ENCODE measurements at regions not wholly inside any gene's neighbourhood (a gene's known extent, or its start where the extent isn't known, plus 50 kb on each side); places are given as distances from the start of the nearest gene placed in this dataset.

- H3K9me3 ChIP-seq (ENCODE audit: insufficient read depth in 2 of 2, low read depth in 1 of 2, low read length in 1 of 2): no peaks in the 10 kb centered on the region
- no peak for FAIRE-seq
- H4K20me1 ChIP-seq (replicated peaks in 1 of 2; ENCODE audit: control insufficient read depth in 1 of 2, insufficient read depth in 2 of 2, low read length in 2 of 2): peaks cover 2 to 5% of the 10 kb centered on the region in 2 experiments
- peaks cover 5 to 16% (median 11%) of the 10 kb centered on the region in 4 experiments for H3K27me3 ChIP-seq (replicated peaks in 1 of 4; ENCODE audit: control insufficient read depth in 3 of 4, extremely low read depth in 1 of 4, insufficient read depth in 3 of 4, low read length in 3 of 4)
- H2AFZ ChIP-seq (ENCODE audit: low read length): no peak overlapping the region
- no peaks in the 10 kb centered on the region for H3K23me2 ChIP-seq (ENCODE audit: low read depth, low read length)
- no peak overlapping the region for H2AK5ac ChIP-seq (ENCODE audit: low read depth, low read length)
- CTCF ChIA-PET (ENCODE audit: partially characterized antibody): no interaction called here
- no peak overlapping the region for H2BK20ac ChIP-seq (ENCODE audit: low read length)
- no peak overlapping the region for H2BK12ac ChIP-seq (ENCODE audit: low read depth, low read length)
- H4K91ac ChIP-seq (replicated peaks; ENCODE audit: insufficient read length, low read length): no peak overlapping the region
- 86% methylated on average over 3 of the region's 3 CpGs; no CpG with 5 or more reads in 1 of the 2 experiments for WGBS, 2 experiments (ENCODE audit: extremely low coverage in 1 of 2, insufficient coverage in 1 of 2, insufficient read length in 1 of 2, insufficient replicate concordance in 2 of 2, low coverage in 1 of 2, low lambda C conversion rate in 2 of 2, missing lambda C conversion rate in 1 of 2)
- no peak overlapping the region for H3K9ac ChIP-seq (replicated peaks in 1 of 4; ENCODE audit: extremely low read depth in 1 of 4, low read depth in 3 of 4, low read length in 3 of 4)
- H3K79me2 ChIP-seq (ENCODE audit: control insufficient read depth in 1 of 2, insufficient read depth in 2 of 2, low read length in 2 of 2): no peaks in the 10 kb centered on the region
- H3K4me3 ChIP-seq (ENCODE audit: extremely low read depth in 1 of 4, insufficient read depth in 2 of 4, low read depth in 3 of 4, low read length in 4 of 4): no peak overlapping the region
- H3K4me1 ChIP-seq (replicated peaks in 1 of 4; ENCODE audit: control insufficient read depth in 3 of 4, insufficient read depth in 4 of 4, low read length in 3 of 4): no peaks in the 10 kb centered on the region
- no peak overlapping the region for H2BK15ac ChIP-seq (ENCODE audit: low read length)
- H3K23ac ChIP-seq (ENCODE audit: insufficient read length): no peak overlapping the region
- H3K27ac ChIP-seq (ENCODE audit: low read depth, low read length): no peak overlapping the region
- H3K4me2 ChIP-seq (ENCODE audit: insufficient read depth in 1 of 2, low read depth in 2 of 2, low read length in 2 of 2): no peak overlapping the region
- no peak overlapping the region for H2BK5ac ChIP-seq (ENCODE audit: low read depth, low read length)
- H4K8ac ChIP-seq (ENCODE audit: extremely low read depth, insufficient read depth, low read length): no peak overlapping the region
- no peaks in the 10 kb centered on the region for H3K79me1 ChIP-seq (ENCODE audit: low read depth, low read length)
- no peak overlapping the region for H4K5ac ChIP-seq (ENCODE audit: insufficient read length, low read depth, low read length)
- DNase-seq (ENCODE audit: low read depth in 1 of 2, low spot score in 2 of 2): no peak
- H2BK120ac ChIP-seq (replicated peaks; ENCODE audit: low read depth, low read length): no peak overlapping the region
- POLR2A ChIA-PET (ENCODE audit: partially characterized antibody): no interaction called here
- H3K56ac ChIP-seq (replicated peaks; ENCODE audit: insufficient read length, low read depth, low read length): no peak overlapping the region
- H3K4ac ChIP-seq (replicated peaks; ENCODE audit: insufficient read length, low read depth, low read length): no peak overlapping the region
- H3K36me3 ChIP-seq (ENCODE audit: control insufficient read depth in 2 of 4, insufficient read depth in 4 of 4, low read length in 3 of 4): no peaks in the 10 kb centered on the region; a peak in 1 of 8 replicates
- no peak overlapping the region for H3K18ac ChIP-seq (ENCODE audit: extremely low read depth, low read length)
- H3K14ac ChIP-seq (ENCODE audit: insufficient read length): no peak overlapping the region
- TF ChIP-seq CHD2 (IDR thresholded peaks at IDR 0.05; ENCODE audit: low read length): no peak
- no peak for TF ChIP-seq MAFK (IDR thresholded peaks at IDR 0.05; ENCODE audit: low read depth, low read length)
- no peak for TF ChIP-seq HDAC2 (IDR thresholded peaks at IDR 0.05; ENCODE audit: borderline replicate concordance in 1 of 2, low read depth in 2 of 2, low read length in 2 of 2)
- no peak for TF ChIP-seq CTBP2 (IDR thresholded peaks at IDR 0.05; ENCODE audit: borderline replicate concordance, insufficient read depth, insufficient read length, low read length)
- TF ChIP-seq SUZ12 (IDR thresholded peaks at IDR 0.05; ENCODE audit: low read length): no peak
- TF ChIP-seq SAP30 (IDR thresholded peaks at IDR 0.05; ENCODE audit: insufficient read depth, insufficient replicate concordance, low read length): no peak
- TF ChIP-seq ZNF274 (IDR thresholded peaks at IDR 0.05; ENCODE audit: borderline replicate concordance, extremely low read depth, low read length): no peak
- TF ChIP-seq FOSL1 (IDR thresholded peaks at IDR 0.05; ENCODE audit: insufficient read depth, low read depth, low read length): no peak
- TF ChIP-seq CBX8 (IDR thresholded peaks at IDR 0.05; ENCODE audit: borderline replicate concordance, low read depth, low read length): no peak
- no peak for TF ChIP-seq BACH1 (IDR thresholded peaks at IDR 0.05; ENCODE audit: low read length)
- no peak for TF ChIP-seq TCF12 (IDR thresholded peaks at IDR 0.05; ENCODE audit: low read depth, low read length)
- no peak for TF ChIP-seq KDM5A (IDR thresholded peaks at IDR 0.05; ENCODE audit: low read length)
- no peak for TF ChIP-seq HDAC6 (IDR thresholded peaks at IDR 0.05; ENCODE audit: low read depth, low read length)
- TF ChIP-seq NRF1 (IDR thresholded peaks at IDR 0.05; ENCODE audit: low read depth, low read length): no peak
- TF ChIP-seq KDM4A (IDR thresholded peaks at IDR 0.05; ENCODE audit: low read depth, low read length, severe bottlenecking): no peak
Measured at GRCh38 chr13:22077205-22077683, 406.4 kb downstream of the FGF9 start.
